HG02852 (cell line): ENCODE measurements at regions not wholly inside any gene's neighbourhood (a gene's known extent, or its start where the extent isn't known, plus 50 kb on each side); places are given as distances from the start of the nearest gene placed in this dataset.
"Not testable (repeated sequence)": the region's sequence is repeated elsewhere in the genome, so short reads cannot be mapped to it uniquely, and the experiment has no call there.

Experiments used
- ATAC-seq: cut with Tn5 transposase; IDR thresholded peaks from one replicate; pipeline ENCODE4 v1.9.1; 2021; ENCODE audit warnings: mild to moderate bottlenecking, moderate library complexity; ENCODE audit not compliant: unreplicated experiment

DNA sequence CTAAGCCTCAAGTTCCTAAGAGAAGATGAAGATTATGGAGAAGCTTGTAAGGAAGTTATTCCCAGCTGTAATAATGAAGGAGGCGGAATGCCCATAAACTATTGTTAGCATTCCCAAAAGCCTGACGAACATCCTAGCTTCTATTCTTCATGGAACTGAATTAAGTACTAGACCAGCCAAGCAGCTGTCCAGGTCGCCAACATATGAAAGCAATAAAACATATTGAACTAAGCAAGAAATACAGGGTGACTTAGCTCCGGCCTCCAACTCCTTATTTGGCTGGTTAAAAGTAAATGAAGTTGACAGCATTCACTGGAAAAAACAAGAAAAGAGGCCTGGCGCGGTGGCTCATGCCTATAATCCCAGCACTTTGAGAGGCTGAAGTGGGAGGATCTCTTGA is 174.0 kb upstream of the TPM1 start:
- ATAC-seq: no peak

- ATAC-seq: no peak
Observed at GRCh38 chr15:62869116-62869515, 173.4 kb upstream of the TPM1 start.

DNA sequence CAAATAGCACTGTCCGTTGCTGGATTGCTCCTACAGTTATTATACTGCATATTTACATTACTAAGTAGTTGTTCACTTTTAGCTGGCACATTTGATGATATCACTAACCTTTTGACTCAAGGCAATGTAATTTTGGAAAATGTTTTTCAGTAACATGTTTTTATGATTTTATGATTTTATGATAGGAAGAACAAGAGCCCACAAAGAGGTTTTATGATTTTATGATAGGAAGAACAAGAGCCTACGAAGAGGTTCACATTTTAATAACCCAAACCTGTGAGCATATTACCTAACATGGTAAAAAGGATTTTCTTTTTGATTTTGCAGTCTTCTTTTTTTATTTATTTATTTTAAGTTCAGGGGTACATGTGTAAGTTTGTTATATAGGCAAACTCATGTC is 172.3 kb upstream of the TPM1 start:
- ATAC-seq: no peak

DNA sequence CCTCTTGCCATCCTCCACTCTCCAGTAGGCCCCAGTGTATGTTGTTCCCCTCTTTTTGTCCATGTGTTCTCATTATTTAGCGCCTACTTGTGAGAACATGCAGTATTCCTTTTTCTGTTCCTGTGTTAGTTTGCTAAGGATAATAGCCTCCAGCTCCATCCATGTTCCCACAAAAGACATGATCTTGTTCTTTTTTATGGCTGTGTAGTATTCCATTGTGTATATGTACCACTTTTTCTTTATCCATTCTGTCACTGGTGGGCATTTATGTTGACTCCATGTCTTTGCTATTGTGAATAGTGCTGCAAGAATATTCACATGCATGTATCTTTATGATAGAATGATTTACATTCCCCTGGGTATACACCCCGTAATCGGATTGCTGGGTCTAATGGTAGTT is 171.8 kb upstream of the TPM1 start:
- not testable (repeated sequence) for ATAC-seq

GRCh38 chr15:62873203-62873602 is 169.3 kb upstream of the TPM1 start:
- ATAC-seq: no peak

- ATAC-seq: no peak
Observed at GRCh38 chr15:62874064-62874463, 168.5 kb upstream of the TPM1 start.

- no peak for ATAC-seq
Observed at GRCh38 chr15:62874959-62875625, 167.5 kb upstream of the TPM1 start.

DNA sequence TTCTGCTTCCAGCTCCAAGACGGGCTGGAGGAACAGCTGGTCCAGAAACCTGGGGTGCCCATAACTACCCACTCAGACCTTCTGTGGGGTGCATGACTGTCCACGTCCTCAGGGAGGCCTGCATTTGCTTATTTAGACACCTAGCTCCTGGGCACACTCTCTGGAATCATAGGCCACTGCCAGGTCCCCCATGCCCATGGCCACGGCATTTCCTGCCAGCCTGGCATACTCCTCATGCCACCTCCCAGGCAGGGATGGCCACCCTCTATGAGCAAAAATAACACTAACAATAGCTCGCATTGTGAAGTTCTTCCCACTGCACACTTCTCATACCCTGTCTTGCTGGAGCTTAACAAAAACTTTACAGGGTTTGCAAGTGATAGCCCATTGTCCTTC is 166.9 kb upstream of the TPM1 start:
- no peak for ATAC-seq

DNA sequence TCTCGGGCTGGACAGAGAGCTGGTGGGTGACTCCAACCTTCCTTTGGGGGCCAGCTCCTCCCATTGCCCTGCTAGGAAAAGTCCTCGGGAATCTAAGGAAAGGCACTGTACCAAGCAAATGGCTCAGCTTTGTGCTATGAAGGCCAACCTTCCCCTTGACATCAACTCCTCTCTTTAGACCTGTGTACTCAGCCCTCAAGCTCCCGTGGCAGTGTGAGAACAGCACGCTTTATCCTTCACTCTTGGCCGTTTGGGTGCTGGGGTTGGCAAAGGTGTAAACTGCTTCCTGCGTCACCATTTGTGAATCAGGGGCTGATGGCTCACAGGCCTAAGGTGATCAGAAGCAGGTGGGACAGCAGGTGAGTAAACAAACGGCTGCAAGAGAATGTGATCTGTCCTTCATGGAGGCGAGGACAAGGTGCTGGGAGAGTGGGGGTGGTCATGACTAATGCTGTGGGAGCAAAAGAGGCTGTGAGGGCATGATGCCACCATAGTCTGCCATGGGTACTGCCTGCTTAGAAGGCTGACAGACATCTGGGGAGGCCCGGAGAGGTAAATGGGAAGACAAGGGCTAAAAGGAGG is 165.2 kb upstream of the TPM1 start:
- no peak for ATAC-seq

DNA sequence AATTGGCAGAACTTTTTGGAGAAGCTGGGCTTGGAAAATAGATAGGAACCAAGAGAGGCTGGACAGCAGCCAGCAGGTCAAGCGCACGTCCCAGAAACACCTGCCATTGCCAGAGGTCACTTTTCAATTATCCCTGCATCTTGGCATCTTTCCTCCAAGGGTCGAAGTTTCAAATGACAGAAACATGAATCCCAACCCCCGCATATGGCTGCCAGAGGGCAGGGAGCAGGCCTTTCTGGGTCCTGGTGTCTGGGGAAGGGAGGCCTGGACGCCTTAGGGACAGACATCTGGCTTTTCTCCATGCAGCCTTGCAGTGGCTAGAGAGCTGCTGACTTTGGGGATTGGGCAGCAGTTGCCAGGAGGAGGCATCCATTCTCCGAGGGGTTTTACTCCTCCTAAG is 164.5 kb upstream of the TPM1 start:
- ATAC-seq: no peak

DNA sequence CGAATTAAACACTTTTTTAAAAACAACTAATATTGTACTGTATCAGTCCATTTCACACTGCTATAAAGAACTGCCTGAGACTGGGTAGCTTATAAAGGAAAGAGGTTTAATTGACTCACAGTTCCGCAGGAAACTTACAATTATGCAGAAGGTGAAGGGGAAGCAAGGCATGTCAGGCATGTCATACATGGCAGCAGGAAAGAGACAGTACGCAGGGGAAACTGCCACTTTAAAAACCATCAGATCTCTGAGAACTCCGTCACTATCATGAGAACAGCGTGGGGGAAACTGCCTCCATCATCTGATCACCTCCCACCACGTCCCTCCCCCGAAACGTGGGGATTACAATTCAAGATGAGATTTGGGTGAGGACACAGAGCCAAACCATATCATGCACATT is 162.8 kb upstream of the TPM1 start:
- no peak for ATAC-seq

- ATAC-seq: no peak
Observed at GRCh38 chr15:62880278-62880677, 162.3 kb upstream of the TPM1 start.

DNA sequence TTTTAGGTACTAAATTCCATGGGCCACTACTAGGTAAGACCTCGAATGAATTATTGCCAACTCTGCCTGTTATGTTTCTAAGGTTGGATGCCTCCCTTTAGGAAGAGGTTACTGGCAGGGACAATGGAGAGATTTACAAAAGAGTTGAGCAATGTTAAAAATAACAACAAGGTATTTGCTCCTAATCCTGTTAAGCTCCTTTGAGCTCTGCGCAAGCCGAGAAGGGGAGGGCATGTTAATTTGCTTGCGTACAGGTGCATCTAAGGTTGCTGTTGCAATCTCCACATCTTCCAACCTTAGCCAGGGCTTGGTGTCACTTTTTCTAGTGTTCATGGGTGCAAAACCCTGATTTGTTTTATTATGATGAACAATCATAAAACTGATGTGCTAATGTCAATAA is 161.5 kb upstream of the TPM1 start:
- ATAC-seq: no peak

DNA sequence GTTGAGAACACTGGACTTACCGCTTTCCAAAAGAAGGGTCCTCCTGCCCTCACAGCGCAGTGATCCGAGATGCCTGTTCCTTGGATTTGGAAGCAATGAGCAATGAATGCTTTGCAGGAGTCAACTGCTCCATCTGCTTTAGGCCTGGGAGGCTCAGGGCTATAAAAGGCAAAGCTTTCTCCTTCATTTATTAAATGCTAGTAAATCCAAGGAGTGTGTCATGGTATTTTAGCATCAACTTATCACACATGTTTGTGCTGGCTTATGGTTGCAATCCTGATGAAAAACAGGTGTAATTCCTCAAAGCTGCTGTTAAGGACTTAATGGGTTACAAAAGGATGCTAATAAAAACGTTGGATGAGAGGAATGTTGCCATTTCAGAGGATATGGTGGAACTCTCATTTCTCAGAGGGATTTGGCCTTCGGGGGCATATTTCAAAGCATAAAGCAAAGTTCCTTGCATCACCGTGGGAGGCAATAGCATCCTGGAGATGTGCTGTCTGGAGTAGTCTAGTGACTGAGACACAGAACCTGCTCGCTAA is 158.5 kb upstream of the TPM1 start:
- no peak for ATAC-seq

GRCh38 chr15:62886431-62887071 is 156.0 kb upstream of the TPM1 start:
- ATAC-seq: no peak

GRCh38 chr15:62887113-62887570 is 155.4 kb upstream of the TPM1 start:
- no peak for ATAC-seq

DNA sequence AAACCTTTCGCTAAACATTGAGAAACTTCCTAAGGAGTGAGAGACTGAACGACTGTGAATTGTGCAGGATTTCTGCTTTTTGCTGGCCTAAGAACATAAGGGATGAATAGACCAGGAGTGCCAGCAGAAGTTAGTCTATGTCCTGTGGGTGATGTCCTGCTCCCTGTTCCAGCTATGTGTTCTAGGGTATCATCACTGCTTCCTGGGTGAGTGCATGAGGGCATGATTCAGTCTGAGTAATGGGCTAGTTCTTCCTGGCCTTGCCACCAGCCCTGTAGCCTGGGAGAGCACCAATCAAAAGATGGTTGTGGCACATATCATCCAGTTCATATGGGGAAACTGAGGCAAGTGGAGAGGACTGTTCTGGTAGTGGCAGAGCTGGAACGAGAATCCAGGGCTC is 153.9 kb upstream of the TPM1 start:
- no peak for ATAC-seq

- ATAC-seq: no peak
Observed at GRCh38 chr15:62889141-62889661, 153.3 kb upstream of the TPM1 start.

GRCh38 chr15:62889734-62890505 is 152.6 kb upstream of the TPM1 start:
- no peak for ATAC-seq

DNA sequence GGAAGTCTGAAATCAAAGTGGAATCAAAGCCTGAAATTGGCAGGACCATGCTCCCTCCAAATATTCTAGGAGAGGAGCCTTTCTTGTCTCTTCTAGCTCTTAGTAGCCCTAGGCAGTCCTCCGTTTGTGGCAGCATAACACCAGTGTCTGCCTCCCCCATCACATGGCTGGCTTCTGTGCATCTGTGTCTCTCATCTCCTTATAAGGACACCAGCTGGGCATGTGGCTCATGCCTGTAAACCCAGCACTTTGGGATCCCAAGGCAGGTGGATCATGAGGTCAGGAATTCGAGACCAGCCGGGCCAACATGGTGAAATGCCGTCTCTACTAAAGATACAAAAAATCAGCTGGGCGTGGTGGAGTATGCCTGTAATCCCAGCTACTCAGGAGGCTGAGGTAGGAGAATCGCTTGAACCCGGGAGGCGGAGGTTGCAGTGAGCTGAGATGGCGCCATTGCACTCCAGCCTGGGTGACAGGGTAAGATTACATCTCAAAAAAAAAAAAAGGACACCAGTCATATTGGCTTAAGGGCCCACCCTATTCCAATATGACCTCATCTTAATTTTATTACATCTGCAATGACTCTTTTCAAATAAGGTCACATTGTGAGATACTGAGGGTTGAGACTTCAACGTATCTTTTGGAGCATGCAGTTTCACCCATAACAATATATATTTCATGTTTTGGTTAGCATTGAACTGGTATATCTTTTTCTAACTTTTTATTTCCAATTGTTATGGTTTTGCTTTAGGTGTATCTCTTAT is 148.0 kb upstream of the TPM1 start:
- no peak for ATAC-seq
